NK-92 treated with Interleukin-12 subunit alpha and Interleukin-12 subunit beta, amount 100 ng/mL, for 24 hours (cell line): ENCODE measurements at regions not wholly inside any gene's neighbourhood (a gene's known extent, or its start where the extent isn't known, plus 50 kb on each side); places are given as distances from the start of the nearest gene placed in this dataset.

Source experiments
- DNase-seq: peaks from one replicate; lab custom pipeline; 2025; lab: John Stamatoyannopoulos, UW

DNA sequence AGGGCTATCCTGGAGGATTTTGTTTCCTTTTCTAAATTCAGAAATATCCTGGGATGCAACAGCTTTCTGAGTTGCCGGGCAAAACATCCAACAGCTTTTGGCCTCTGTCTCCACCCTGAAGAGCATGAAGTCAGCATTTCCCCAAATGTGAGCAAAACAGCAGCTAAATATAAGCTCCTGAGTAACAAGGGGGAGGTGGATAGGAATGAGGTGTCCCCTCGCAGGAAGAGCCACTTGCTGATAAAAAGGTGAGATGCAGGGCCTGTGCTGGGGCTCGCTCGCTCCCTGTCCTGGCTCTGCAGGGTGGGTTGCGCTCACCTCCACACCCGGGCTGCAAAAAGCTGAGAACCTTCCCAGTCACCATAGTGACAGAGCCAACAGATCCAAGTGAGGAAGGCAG, 264.3 kb downstream of the ZEB1 start:
- DNase-seq: no peak

DNA sequence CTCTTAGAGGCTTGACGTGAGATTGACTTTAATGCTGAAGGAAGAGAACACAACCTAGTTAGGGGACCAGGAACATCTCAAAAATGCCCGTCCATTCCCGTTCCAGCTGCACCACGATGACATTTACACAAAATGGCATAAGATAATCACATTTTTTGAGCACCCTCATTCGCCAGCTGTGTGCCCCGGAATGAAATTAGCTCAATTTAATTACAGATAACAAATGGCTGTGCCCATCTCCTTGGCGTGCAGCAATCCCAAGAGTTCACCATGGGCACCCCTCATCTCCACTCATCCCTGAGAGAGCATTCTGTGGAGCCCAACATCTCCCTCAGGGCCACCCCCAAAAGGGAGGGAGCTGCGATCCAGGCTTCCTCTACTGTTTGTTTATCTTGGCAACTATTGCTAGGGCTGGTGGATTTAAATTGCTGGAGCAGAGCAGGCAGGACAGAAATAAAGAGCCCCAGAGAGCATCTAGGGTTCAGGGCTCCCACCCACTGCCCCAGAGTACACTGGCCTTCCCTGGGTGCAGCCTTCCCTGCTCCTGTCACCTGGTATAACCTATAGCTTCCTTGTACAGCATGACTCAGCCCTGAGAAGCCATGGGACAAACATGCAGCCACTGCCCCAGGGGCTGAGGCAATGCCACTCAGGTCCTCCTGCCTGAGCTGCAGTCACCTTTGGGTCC, 263.5 kb downstream of the ZEB1 start:
- DNase-seq: no peak

DNA sequence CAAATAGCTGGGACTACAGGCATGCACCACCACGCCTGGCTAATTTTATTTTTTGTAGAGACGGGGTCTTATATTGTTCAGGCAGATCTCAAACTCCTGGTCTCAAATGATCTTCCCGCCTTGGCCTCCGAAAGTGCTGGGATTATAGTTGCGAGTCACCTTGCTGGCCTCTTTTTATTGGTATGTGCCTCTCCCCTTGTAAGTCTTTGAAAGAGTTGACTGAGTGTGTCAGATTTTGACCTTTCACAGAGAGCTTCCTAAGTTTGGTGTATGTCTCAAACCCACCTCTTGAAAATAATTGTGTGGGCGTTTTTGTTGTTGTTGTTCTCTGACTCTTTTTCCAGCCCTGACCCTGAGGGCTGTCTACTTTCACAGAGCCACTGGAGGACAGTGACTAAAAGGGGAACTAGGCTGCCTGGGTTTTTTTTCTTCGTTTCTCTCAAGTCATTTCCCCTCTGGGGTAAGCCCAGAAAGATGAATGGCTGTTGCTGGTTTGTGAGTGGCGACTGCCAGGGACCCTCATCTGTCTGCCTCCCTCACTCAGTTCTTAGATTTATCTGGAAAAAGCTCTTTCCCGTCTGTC, 262.8 kb downstream of the ZEB1 start:
- no peak for DNase-seq

GRCh38 chr10:31580646-31581045, 261.6 kb downstream of the ZEB1 start:
- DNase-seq: no peak
